ENCODE measurements at regions not wholly inside any gene's neighbourhood (a gene's known extent, or its start where the extent isn't known, plus 50 kb on each side); places are given as distances from the start of the nearest gene placed in this dataset.

DNA sequence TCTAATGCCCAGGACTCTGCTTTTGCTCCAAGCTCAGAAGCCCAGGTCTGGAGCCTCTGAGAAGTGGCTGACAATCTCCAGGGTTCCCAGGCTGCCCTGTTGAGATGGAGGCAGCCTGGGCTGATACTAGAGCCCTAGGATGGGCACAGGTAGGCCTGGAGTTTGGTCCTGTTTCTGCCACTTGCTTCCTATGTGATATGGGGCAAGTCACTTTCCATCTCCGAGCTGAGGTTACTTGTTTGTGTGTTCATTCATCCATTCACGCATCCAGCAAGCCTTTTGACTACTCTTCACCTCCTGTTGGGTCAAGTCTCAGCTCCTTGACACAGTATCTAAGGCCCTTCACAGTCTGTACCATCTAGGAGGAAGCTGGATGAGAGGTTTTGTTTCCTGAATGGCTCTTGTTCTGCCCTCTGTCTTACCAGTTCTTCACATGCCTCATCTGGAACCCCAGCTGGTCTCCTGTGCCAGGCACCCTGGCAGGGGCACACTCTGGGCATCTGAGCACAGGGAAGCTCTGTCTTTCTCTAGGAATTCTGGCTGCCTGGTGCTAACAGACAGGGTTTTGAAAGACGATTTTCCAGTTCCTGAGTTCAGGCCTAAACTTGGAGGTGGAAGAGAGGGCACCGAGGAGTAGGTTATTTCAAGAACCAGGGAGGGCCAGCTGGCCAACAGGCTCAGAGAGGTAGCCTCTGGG lies 53.2 kb upstream of the AMPD3 start:
- H3K4me3 ChIP-seq (ENCODE audit: low read depth, low read length) = no peak overlapping the region
- no peak for DNase-seq
- H3K4me1 ChIP-seq = peaks cover 4% of the 10 kb centered on the region
- no peaks in the 10 kb centered on the region for H3K36me3 ChIP-seq
- TF ChIP-seq, protein P1, sequence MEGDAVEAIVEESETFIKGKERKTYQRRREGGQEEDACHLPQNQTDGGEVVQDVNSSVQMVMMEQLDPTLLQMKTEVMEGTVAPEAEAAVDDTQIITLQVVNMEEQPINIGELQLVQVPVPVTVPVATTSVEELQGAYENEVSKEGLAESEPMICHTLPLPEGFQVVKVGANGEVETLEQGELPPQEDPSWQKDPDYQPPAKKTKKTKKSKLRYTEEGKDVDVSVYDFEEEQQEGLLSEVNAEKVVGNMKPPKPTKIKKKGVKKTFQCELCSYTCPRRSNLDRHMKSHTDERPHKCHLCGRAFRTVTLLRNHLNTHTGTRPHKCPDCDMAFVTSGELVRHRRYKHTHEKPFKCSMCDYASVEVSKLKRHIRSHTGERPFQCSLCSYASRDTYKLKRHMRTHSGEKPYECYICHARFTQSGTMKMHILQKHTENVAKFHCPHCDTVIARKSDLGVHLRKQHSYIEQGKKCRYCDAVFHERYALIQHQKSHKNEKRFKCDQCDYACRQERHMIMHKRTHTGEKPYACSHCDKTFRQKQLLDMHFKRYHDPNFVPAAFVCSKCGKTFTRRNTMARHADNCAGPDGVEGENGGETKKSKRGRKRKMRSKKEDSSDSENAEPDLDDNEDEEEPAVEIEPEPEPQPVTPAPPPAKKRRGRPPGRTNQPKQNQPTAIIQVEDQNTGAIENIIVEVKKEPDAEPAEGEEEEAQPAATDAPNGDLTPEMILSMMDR (IDR thresholded peaks at IDR 0.05; ENCODE audit: low read depth, low read length) = no peak
- no peaks in the 10 kb centered on the region for H3K9me3 ChIP-seq
- H3K27me3 ChIP-seq = no peaks in the 10 kb centered on the region
